ENCODE measurements at regions not wholly inside any gene's neighbourhood (a gene's known extent, or its start where the extent isn't known, plus 50 kb on each side); places are given as distances from the start of the nearest gene placed in this dataset.

DNA sequence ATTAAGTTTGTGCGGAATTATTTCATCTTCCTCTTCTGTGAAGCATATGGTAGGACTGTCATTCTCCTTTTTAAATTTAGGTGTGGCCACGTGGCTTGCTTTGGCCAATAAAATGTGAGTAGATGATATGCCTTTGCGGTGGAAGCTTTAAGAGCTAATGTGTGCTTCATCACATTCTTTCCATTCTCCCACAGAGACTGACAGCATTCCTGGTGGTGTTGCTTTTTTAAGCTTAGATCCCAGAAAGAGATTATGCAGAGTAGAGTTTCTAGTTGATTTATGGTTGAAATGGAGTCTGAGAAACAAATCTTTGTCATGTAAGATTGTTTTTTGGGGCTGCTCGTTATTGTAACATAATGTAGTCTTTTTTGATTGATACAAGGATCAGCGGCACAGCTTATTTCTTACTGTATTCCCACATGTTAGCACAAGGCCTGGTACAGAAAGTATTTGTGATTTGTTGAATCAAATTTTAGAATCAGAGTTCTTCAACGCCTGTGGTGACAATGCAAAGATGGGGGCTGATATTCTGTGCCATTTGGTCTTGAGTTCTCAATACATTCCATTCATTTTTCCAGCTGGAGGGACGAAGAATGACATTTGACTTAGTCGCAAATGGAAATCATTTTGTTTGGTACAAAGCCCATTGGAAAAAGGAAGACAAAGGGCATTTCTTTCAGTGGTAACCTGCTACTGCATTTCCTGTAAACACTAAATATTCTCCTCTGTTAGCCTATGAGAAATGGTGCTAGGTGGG, 209.9 kb upstream of the VLDLR start:
- TF ChIP-seq, protein P1, sequence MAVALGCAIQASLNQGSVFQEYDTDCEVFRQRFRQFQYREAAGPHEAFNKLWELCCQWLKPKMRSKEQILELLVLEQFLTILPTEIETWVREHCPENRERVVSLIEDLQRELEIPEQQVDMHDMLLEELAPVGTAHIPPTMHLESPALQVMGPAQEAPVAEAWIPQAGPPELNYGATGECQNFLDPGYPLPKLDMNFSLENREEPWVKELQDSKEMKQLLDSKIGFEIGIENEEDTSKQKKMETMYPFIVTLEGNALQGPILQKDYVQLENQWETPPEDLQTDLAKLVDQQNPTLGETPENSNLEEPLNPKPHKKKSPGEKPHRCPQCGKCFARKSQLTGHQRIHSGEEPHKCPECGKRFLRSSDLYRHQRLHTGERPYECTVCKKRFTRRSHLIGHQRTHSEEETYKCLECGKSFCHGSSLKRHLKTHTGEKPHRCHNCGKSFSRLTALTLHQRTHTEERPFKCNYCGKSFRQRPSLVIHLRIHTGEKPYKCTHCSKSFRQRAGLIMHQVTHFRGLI (tag by site-specific recombination; IDR thresholded peaks at IDR 0.05), result no peak
- TF ChIP-seq ZNF138 (tag by site-specific recombination; IDR thresholded peaks at IDR 0.05; ENCODE audit: borderline replicate concordance), result no peak
- TF ChIP-seq HOXC10 (CRISPR knock-in tag; IDR thresholded peaks at IDR 0.05), result no peak
- TF ChIP-seq ELK4 (IDR thresholded peaks at IDR 0.05; ENCODE audit: borderline replicate concordance, low read depth, low read length), result no peak
- no peak for TF ChIP-seq ZNF155 (tag by site-specific recombination; IDR thresholded peaks at IDR 0.05)
- no peak for TF ChIP-seq MZF1 (tag by site-specific recombination; IDR thresholded peaks at IDR 0.05; ENCODE audit: borderline replicate concordance)
- TF ChIP-seq ZNF214 (tag by site-specific recombination; IDR thresholded peaks at IDR 0.05; ENCODE audit: borderline replicate concordance), result no peak
- no peak for TF ChIP-seq ZNF211 (tag by site-specific recombination; IDR thresholded peaks at IDR 0.05; ENCODE audit: low read depth)
- TF ChIP-seq SETDB1 (IDR thresholded peaks at IDR 0.05; ENCODE audit: insufficient read length, low read length), result no peak
- TF ChIP-seq WT1 (tag by site-specific recombination; IDR thresholded peaks at IDR 0.05), result no peak
- TF ChIP-seq, protein P2, sequence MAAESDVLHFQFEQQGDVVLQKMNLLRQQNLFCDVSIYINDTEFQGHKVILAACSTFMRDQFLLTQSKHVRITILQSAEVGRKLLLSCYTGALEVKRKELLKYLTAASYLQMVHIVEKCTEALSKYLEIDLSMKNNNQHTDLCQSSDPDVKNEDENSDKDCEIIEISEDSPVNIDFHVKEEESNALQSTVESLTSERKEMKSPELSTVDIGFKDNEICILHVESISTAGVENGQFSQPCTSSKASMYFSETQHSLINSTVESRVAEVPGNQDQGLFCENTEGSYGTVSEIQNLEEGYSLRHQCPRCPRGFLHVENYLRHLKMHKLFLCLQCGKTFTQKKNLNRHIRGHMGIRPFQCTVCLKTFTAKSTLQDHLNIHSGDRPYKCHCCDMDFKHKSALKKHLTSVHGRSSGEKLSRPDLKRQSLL (tag by site-specific recombination; IDR thresholded peaks at IDR 0.05), result no peak
- TF ChIP-seq ZNF48 (tag by site-specific recombination; IDR thresholded peaks at IDR 0.05), result no peak
- no peak for TF ChIP-seq ZNF561 (tag by site-specific recombination; IDR thresholded peaks at IDR 0.05; ENCODE audit: borderline replicate concordance)
- no peak for TF ChIP-seq ZBTB26 (tag by site-specific recombination; optimal IDR thresholded peaks at IDR 0.05)
- TF ChIP-seq PRDM1 (tag by site-specific recombination; IDR thresholded peaks at IDR 0.05), result no peak
- Histone ChIP-seq H3K9me3 (ENCODE audit: control insufficient read depth, insufficient read depth, low read depth, low read length) (no peaks in the 10 kb centered on the region), H3K27ac (ENCODE audit: extremely low read depth, low read depth, low read length) (no peak overlapping the region), H3K4me3 (ENCODE audit: low read depth, low read length) (no peak overlapping the region), H3K4me1 (ENCODE audit: control insufficient read depth, insufficient read depth, low read length) (no peaks in the 10 kb centered on the region), H3K36me3 (ENCODE audit: control insufficient read depth in 2 of 2, insufficient read depth in 1 of 2, low read length in 2 of 2) (no peaks in the 10 kb centered on the region)
- ChIA-PET CTCF (interaction anchor here (0.5 to 0.9 kb wide), 5 partner anchors 43 to 1663 kb away, joined by 3 to 7 read pairs (median 3); no protein-coding TSS in a partner anchor), POLR2A (no interaction called here)

DNA sequence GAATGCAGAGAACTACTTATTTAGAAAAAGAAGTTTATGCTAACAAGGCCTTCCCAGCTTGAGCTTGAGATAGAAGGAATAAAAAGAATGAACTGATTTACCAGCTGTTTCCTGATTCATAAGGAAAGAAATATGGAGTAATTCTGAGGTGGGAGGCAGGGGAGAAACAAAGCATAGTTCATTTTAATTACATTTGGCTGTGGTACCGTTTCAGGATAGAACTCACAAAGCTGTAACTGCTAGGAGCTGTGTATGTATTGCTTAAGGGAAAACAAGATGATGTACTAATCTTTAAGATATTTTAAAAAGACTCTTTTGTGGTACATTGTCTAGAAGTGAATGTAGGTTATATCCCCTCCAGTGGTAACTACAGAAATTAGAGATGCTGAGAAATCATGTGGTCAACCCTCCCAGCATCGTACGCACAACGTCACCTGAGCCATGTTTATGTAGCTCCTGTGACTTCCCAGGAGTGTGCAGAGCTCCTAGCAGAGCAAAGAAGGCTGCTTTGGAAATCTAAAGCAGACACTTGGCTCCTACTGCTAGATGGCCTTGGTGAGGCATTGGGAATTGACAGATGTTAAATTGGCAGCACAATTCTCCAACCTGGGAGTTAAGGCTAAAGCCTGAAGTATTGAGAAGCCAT, 208.3 kb upstream of the VLDLR start:
- ChIA-PET CTCF (interaction anchor here (0.6 to 1.2 kb wide), 3 partner anchors 54 to 1495 kb away, joined by 3 to 4 read pairs (median 4); no protein-coding TSS in a partner anchor), POLR2A (no interaction called here)
- no peak overlapping the region for H3K4me3 ChIP-seq (ENCODE audit: low read depth, low read length)
- no peaks in the 10 kb centered on the region for H3K36me3 ChIP-seq (ENCODE audit: control insufficient read depth in 2 of 2, insufficient read depth in 1 of 2, low read length in 2 of 2)
- H3K4me1 ChIP-seq (ENCODE audit: control insufficient read depth, insufficient read depth, low read length), result peaks cover 5% of the 10 kb centered on the region
- TF ChIP-seq ZNF560 (tag by site-specific recombination; IDR thresholded peaks at IDR 0.05; ENCODE audit: borderline replicate concordance), result no peak
- no peak for TF ChIP-seq ZNF488 (tag by site-specific recombination; IDR thresholded peaks at IDR 0.05)
- no peak for TF ChIP-seq PRDM10 (tag by site-specific recombination; IDR thresholded peaks at IDR 0.05)
- no peak overlapping the region for H3K27ac ChIP-seq (ENCODE audit: extremely low read depth, low read depth, low read length)
- no peaks in the 10 kb centered on the region for H3K9me3 ChIP-seq (ENCODE audit: control insufficient read depth, insufficient read depth, low read depth, low read length)
